Keratinocyte (primary cell): ENCODE measurements at regions not wholly inside any gene's neighbourhood (a gene's known extent, or its start where the extent isn't known, plus 50 kb on each side); places are given as distances from the start of the nearest gene placed in this dataset.
"Not testable (repeated sequence)": the region's sequence is repeated elsewhere in the genome, so short reads cannot be mapped to it uniquely, and the experiment has no call there.

Source experiments
- DNase-seq: peaks from one replicate; pipeline ENCODE4 v3.0.0-alpha.2; 2011; ENCODE audit warnings: low read depth, missing footprints, low spot score
- FAIRE-seq: peaks from 2 replicates; lab custom pipeline; 2011; peaks lifted over from hg19 to GRCh38; lab: Jason Lieb, UNC
- H2AFZ ChIP-seq: 2 replicates; pipeline ENCODE4 v1.6.0; 2012; ENCODE audit warnings: low read length, control low read depth, inconsistent platforms; ENCODE audit not compliant: control insufficient read depth
- H3K27ac ChIP-seq: 2 replicates; pipeline ENCODE4 v1.5.1; 2011; ENCODE audit warnings: low read length; ENCODE audit not compliant: control insufficient read depth, insufficient read depth
- H3K27me3 ChIP-seq: 3 replicates; pipeline ENCODE4 v1.6.0; 2011; ENCODE audit warnings: low read length; ENCODE audit not compliant: control insufficient read depth, insufficient read depth; ENCODE audit errors: extremely low read depth
- H3K36me3 ChIP-seq, 2 experiments: 2 replicates in 1 of 2; 3 replicates in 1 of 2; pipeline ENCODE4 v1.5.1; 2011; ENCODE audit warnings: low read length in 2 of 2, mild to moderate bottlenecking in 1 of 2; ENCODE audit not compliant: control insufficient read depth in 2 of 2, insufficient read depth in 2 of 2; ENCODE audit errors: extremely low read depth in 1 of 2
- H3K4me1 ChIP-seq: 3 replicates; pipeline ENCODE4 v1.5.1; 2011; ENCODE audit warnings: low read length; ENCODE audit not compliant: control insufficient read depth, insufficient read depth; ENCODE audit errors: extremely low read depth
- H3K4me2 ChIP-seq: 3 replicates; pipeline ENCODE4 v1.6.0; 2011; ENCODE audit warnings: low read depth, low read length; ENCODE audit not compliant: control insufficient read depth, insufficient read depth; ENCODE audit errors: extremely low read depth
- H3K4me3 ChIP-seq, 3 experiments: fragments of 200-600 bp in 1 of 3; sonication (generic) in 1 of 3; 2 replicates in 2 of 3; 3 replicates in 1 of 3; pipeline ENCODE4 v1.5.1; 2011 to 2016; ENCODE audit warnings: low read length in 3 of 3, mild to moderate bottlenecking in 3 of 3, control low read depth in 2 of 3, inconsistent platforms in 1 of 3, low read depth in 1 of 3, mixed read lengths in 1 of 3, mixed run types in 1 of 3, moderate library complexity in 1 of 3; ENCODE audit not compliant: control insufficient read depth in 2 of 3, insufficient read depth in 2 of 3; ENCODE audit errors: extremely low read depth in 1 of 3
- H3K79me2 ChIP-seq: 2 replicates; pipeline ENCODE4 v1.6.0; 2012; ENCODE audit warnings: low read length; ENCODE audit not compliant: control insufficient read depth, insufficient read depth
- H3K9ac ChIP-seq: 3 replicates; pipeline ENCODE4 v1.6.0; 2011; ENCODE audit warnings: low read length; ENCODE audit not compliant: control insufficient read depth, insufficient read depth; ENCODE audit errors: extremely low read depth
- H3K9me1 ChIP-seq: 3 replicates; pipeline ENCODE4 v1.6.0; 2011; ENCODE audit warnings: low read length; ENCODE audit not compliant: control insufficient read depth, insufficient read depth; ENCODE audit errors: extremely low read depth
- H3K9me3 ChIP-seq: 2 replicates; pipeline ENCODE4 v1.5.1; 2012; ENCODE audit warnings: low read depth, low read length; ENCODE audit not compliant: control insufficient read depth
- H4K20me1 ChIP-seq: 3 replicates; pipeline ENCODE4 v1.6.0; 2011; ENCODE audit warnings: low read length; ENCODE audit not compliant: control insufficient read depth, insufficient read depth; ENCODE audit errors: extremely low read depth
- dilution Hi-C: fragments of 300-500 bp; cut with MboI; formaldehyde crosslinking; loops from one replicate; pipeline ENCODE4 v1.7.0; 2020; ENCODE audit warnings: low sequenced_read_pairs; ENCODE audit not compliant: extremely low pct_ligation_motif_present
- TF ChIP-seq, protein P1 (sequence below), 3 experiments: IDR thresholded peaks in 1 of 3; conservative IDR thresholded peaks in 1 of 3; optimal IDR thresholded peaks in 1 of 3; 2 replicates in 2 of 3; 3 replicates in 1 of 3; pipeline versions ENCODE3 to v1.5.1; 2011; ENCODE audit warnings: low read length in 3 of 3, mild to moderate bottlenecking in 3 of 3, moderate library complexity in 2 of 3, control low read depth in 1 of 3, inconsistent platforms in 1 of 3; ENCODE audit not compliant: insufficient read depth in 2 of 3; ENCODE audit errors: extremely low read depth in 1 of 3

DNA sequence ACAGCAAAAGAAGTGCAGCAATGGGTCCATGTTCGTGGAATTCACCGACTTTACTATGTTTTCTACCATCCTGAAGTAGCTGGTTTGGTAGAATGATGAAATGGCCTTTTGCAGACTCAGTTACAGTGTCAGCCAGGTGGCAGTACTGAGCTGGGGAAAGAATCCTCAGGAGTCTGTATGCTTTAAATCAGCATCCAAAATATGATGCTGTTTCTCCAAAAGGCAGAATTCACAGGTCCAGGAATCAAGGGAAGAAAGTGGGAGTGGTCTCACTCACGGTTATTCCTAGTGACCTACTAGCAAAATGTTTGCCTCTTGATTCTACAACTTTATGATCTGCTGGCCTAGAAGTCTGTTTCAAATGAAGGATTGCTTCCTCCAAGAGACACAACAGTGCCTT is 287.1 kb downstream of the SPATA31A6 start:
- H3K4me3 ChIP-seq, H2AFZ ChIP-seq, H4K20me1 ChIP-seq, FAIRE-seq, H3K4me2 ChIP-seq, H3K9me3 ChIP-seq, H3K4me1 ChIP-seq, H3K27ac ChIP-seq, H3K9ac ChIP-seq, H3K9me1 ChIP-seq, dilution Hi-C loops, H3K27me3 ChIP-seq, H3K36me3 ChIP-seq, H3K79me2 ChIP-seq, DNase-seq: not testable (repeated sequence)
- TF ChIP-seq, protein P1, sequence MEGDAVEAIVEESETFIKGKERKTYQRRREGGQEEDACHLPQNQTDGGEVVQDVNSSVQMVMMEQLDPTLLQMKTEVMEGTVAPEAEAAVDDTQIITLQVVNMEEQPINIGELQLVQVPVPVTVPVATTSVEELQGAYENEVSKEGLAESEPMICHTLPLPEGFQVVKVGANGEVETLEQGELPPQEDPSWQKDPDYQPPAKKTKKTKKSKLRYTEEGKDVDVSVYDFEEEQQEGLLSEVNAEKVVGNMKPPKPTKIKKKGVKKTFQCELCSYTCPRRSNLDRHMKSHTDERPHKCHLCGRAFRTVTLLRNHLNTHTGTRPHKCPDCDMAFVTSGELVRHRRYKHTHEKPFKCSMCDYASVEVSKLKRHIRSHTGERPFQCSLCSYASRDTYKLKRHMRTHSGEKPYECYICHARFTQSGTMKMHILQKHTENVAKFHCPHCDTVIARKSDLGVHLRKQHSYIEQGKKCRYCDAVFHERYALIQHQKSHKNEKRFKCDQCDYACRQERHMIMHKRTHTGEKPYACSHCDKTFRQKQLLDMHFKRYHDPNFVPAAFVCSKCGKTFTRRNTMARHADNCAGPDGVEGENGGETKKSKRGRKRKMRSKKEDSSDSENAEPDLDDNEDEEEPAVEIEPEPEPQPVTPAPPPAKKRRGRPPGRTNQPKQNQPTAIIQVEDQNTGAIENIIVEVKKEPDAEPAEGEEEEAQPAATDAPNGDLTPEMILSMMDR (optimal IDR thresholded peaks at IDR 0.05 in 1 of 3, IDR thresholded peaks at IDR 0.05 in 1 of 3, conservative IDR thresholded peaks at IDR 0.05 in 1 of 3; ENCODE audit: extremely low read depth in 1 of 3, insufficient read depth in 2 of 3, low read length in 3 of 3), result peak; percentile 38 to 56 (median 55)

- H3K36me3 ChIP-seq, H3K79me2 ChIP-seq, H3K27me3 ChIP-seq, H3K27ac ChIP-seq, FAIRE-seq, H3K9me1 ChIP-seq, H4K20me1 ChIP-seq, H3K9ac ChIP-seq, DNase-seq, H3K4me3 ChIP-seq, dilution Hi-C loops, H2AFZ ChIP-seq, H3K4me1 ChIP-seq, H3K9me3 ChIP-seq, H3K4me2 ChIP-seq: not testable (repeated sequence)
Measured at GRCh38 chr9:42490989-42491388, 307.5 kb downstream of the SPATA31A6 start.

- H4K20me1 ChIP-seq, H3K27ac ChIP-seq, H3K9me1 ChIP-seq, H3K4me1 ChIP-seq, H2AFZ ChIP-seq, H3K79me2 ChIP-seq, dilution Hi-C loops, H3K9ac ChIP-seq, H3K4me3 ChIP-seq, H3K27me3 ChIP-seq, FAIRE-seq, DNase-seq, H3K9me3 ChIP-seq, H3K4me2 ChIP-seq, H3K36me3 ChIP-seq: not testable (repeated sequence)
Measured at GRCh38 chr9:42502620-42503264, 319.3 kb downstream of the SPATA31A6 start.

- H3K27me3 ChIP-seq, H3K9me1 ChIP-seq, H3K36me3 ChIP-seq, H3K4me3 ChIP-seq, H3K27ac ChIP-seq, H2AFZ ChIP-seq, H4K20me1 ChIP-seq, dilution Hi-C loops, FAIRE-seq, H3K4me1 ChIP-seq, H3K4me2 ChIP-seq, H3K9me3 ChIP-seq, H3K9ac ChIP-seq, H3K79me2 ChIP-seq, DNase-seq: not testable (repeated sequence)
Measured at GRCh38 chr9:42508111-42508510, 324.7 kb downstream of the SPATA31A6 start.
